Epithelial cell of proximal tubule (primary cell): ENCODE measurements at regions not wholly inside any gene's neighbourhood (a gene's known extent, or its start where the extent isn't known, plus 50 kb on each side); places are given as distances from the start of the nearest gene placed in this dataset.

ENCODE experiments used
- DNase-seq: peaks from one replicate; pipeline ENCODE4 v3.0.0-alpha.2; 2011; ENCODE audit warnings: low read depth
- H3K4me3 ChIP-seq: 2 replicates; pipeline ENCODE4 v1.5.1; 2011; ENCODE audit warnings: low read depth, mild to moderate bottlenecking, low read length
- CTCF ChIP-seq: conservative IDR thresholded peaks from 2 replicates; pipeline ENCODE4 v1.5.1; 2012; ENCODE audit warnings: low read depth, mild to moderate bottlenecking, low read length

- TF ChIP-seq CTCF: no peak
- DNase-seq: no peak
- no peak overlapping the region for H3K4me3 ChIP-seq
Measured at GRCh38 chr5:114999176-114999575, 170.5 kb downstream of the TRIM36 start.

- DNase-seq: no peak
- no peak overlapping the region for H3K4me3 ChIP-seq
- no peak for TF ChIP-seq CTCF
Measured at GRCh38 chr5:114989512-114989911, 180.2 kb downstream of the TRIM36 start.

GRCh38 chr5:114988096-114988495 is 181.6 kb downstream of the TRIM36 start:
- no peak for DNase-seq
- no peak for TF ChIP-seq CTCF
- H3K4me3 ChIP-seq: no peak overlapping the region

GRCh38 chr5:114984796-114985195 is 184.9 kb downstream of the TRIM36 start:
- no peak for DNase-seq
- no peak for TF ChIP-seq CTCF
- H3K4me3 ChIP-seq: no peak overlapping the region

- DNase-seq: no peak
- no peak overlapping the region for H3K4me3 ChIP-seq
Measured at GRCh38 chr5:114981111-114981510, 188.6 kb downstream of the TRIM36 start.

DNA sequence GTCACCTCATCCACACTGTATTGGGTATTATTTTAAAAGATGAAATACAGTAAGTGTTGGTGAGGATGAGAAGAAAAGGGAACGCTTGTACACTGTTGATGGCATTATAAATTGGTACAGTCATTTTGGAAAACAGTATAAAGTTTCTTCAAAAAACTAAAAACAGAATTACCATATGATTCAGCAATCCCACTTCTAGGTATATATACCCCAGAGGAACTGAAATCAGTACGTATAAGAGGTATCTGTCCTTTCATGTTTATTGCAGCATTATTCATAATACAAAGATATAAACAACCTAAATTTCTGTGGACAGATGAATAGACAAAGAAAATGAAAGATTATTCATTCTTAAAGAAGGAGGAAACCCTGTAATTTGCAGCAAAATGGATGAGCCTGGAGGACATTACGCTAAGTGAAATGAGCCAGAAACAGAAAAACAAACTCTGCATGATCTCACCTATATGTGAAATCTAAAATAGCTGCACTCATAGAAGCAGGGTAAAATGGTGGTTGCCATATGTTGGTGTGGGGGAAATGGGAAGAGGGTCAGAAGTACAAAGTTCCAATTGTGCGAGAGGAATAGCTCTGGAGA is 191.6 kb downstream of the TRIM36 start:
- TF ChIP-seq CTCF: no peak

More at GRCh38 chr5:114981111-114981510, 188.6 kb downstream of the TRIM36 start:
- no peak for TF ChIP-seq CTCF

DNA sequence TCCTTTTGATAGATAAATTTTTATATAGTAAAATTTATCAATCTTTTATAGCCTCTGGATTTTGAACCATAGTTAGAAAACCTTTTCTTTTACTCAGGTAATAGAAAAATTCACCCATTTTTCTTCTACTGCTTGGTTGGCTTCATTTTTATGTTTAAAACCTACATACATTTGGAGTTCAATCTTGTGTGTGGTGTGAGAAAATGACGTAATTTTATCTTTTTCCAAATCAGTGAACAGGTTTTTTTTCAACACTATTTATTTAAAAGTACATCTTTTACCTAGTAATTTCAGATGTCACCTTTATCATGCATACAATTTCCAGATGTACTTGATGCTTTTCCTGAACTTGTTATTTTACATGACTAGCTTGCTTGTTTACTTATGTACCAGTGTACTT is 200.2 kb downstream of the TRIM36 start:
- no peak for TF ChIP-seq CTCF
- DNase-seq: no peak
- H3K4me3 ChIP-seq: no peak overlapping the region

More for the DNA sequence above, 191.6 kb downstream of the TRIM36 start:
- DNase-seq: no peak
- no peak overlapping the region for H3K4me3 ChIP-seq
